Activated CD8-positive, alpha-beta memory T cell treated with anti-CD3 and anti-CD28 coated beads, Interleukin-2, amount 50 U/mL, for 24 hours (primary cell): ENCODE measurements at regions not wholly inside any gene's neighbourhood (a gene's known extent, or its start where the extent isn't known, plus 50 kb on each side); places are given as distances from the start of the nearest gene placed in this dataset.
"Not testable (repeated sequence)": the region's sequence is repeated elsewhere in the genome, so short reads cannot be mapped to it uniquely, and the experiment has no call there.

Experiments used
- DNase-seq: peaks from one replicate; pipeline ENCODE4 v3.0.0-alpha.2; 2020; ENCODE audit errors: extremely low read depth

DNA sequence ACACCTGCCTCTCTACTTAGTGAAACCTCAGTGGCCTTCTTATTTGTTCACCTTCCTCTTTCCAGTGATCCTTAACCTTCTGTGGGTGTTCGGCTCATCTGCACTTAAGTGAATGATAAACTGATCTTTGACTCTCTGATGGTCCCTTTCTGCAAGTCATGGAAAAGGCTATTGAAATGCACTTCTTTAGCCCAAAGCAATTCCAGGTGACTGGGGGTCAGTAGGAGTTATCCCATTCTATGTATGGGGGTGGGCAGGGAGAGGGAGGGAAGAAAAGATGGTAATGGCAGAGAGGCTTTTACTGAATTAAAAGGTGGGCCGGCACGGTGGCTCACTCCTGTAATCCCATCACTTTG lies 170.8 kb downstream of the RGS9 start:
- no peak for DNase-seq

DNA sequence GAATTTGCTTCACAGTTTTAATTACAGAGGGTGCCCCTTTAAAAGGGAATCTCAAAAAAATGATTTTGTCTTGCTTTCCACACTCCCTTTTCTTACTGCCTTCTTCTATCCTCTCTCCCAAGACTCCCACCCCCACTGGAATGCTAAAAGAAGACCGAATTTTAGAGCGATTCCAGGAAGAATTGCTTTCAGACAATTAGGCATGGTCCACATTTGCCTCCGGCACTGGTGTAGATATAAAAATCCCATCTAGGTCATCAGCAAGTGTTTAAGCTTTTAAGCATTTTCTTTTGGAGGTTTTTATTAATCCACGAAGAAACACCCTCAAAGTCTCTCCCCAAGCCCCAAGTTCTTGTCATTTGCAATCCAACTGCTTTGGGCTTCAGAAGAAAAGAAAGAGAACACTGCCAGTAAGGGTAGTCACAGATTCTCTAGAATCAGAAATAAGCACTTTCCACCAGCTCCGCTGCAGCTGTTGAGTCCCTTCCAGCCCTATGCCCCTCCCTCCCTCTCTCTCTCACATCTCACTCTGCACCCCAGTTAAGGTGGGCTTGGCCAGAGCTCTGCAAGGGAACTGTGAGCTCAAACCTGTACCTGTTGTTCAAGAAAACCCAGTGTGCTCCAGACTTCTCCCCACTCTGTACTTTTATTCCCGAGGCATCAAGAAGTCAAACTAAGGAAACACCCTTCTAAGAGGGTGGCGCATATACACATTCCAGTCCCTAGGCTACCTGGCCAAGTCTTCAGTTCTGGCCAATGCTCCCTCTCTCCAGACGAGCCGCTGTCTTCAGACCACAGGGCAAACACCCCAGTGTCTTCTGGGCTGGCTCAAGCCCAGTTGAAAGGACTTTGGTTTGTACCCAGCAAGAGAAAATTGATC lies 170.2 kb downstream of the RGS9 start:
- DNase-seq: no peak

DNA sequence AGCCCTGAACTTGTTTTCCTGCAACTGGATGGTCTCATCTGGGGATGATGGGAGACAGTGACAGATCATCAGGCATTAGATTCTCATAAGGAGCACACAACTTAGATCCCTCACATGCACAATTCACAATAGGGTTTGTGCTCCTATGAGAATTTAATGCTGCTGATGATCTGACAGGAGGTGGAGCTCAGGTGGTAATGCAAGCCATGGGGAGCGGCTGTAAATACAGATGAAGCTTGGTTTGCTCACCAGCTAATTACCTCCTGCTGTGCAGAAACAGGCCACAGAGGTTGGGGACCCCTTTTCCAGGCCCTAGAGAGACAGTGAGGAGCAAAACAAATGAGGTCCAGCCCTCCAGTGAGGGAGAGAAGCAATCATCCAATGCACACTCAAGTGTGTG lies 168.6 kb downstream of the RGS9 start:
- no peak for DNase-seq

DNA sequence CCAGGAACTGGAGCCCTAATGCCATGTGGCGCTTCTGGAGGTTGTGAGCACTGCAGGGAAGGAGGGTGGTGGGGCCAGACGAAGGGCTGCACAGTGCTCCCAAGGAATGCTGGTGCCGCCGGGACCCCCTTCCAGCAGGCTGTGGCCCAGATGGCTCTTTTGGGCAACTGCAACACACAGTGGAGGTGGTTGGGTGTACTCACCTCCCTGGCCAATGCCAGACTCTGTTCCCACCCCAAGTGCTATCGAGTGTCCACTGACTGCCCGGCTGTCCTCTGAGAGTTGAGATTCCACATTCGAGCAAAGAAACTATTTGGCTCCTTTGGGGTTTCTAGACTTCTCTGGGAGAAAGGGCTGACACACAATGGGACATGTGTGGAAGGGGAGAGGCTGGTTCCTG lies 167.9 kb downstream of the RGS9 start:
- no peak for DNase-seq

DNA sequence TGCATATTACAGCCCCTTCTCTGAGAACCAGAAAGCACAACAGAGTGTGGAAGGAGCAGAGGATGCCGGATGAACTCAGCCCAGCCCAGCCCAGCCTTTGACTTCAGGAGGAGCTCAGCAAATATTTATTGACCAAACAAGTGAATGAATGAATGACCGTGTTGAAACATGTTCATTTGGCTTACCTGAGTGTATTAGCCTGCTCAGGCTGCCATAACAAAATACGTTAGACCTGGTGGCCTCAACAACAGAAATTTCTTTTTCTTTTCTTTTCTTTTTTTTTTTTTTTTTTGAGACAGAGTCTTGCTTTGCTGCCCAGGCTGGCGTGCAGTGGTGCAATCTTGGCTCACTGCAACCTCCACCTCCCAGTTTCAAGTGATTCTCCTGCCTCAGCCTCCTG lies 164.7 kb downstream of the RGS9 start:
- DNase-seq: not testable (repeated sequence)

DNA sequence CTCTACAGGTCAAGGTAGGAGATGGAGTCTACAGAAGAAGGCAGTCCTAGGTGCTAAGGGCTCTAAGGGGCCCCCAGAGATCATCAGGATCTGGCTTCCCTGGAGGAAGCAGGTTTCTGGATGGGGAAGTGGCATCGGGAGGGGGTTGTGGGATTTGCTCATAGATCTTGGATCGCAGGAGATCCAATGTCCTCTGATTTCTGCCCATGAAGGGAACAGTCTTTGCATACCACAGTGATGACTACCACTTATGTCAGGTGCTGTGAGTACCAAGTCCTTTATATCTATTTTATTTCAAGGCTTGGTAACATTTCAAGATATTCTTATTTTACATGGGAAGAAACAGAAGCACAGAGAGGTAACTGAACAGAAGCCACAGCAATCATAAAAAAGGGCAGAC lies 164.0 kb downstream of the RGS9 start:
- DNase-seq: no peak

DNA sequence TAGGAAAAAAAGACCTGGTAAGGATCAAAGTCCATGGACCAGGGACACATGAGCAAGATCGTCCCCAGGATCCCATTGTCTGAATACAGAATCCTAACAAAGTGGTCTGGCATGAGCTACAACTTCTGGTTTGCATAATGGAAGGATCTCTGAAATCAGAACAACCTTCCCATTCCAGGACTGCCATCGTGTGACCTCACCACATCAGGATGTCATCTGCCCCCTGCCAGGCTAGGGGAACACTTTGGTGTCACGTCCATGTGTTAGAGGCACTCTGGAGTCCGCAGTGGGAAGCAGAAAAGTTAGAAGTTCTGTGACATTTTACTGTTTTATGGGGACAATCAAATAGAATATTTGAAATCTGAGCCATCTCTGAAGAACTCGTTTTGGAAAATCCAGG lies 160.7 kb downstream of the RGS9 start:
- no peak for DNase-seq

DNA sequence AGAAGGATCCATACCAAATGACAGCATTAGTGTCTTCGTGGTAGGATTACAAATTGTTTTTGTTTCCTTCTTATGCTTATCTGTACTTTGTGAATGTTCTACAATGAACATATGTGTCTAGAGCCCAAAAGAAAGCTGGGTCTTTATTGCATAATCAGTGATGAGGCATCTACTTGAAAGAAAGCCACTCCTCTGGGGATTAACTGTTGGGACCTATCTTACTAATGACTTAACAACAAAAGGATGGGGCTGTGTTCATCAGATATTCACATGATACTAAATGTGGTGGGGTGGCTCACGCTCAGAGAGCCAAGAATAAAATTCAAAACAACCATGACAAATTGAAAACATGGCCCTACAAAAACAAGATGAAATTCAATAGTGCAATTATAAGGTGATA lies 160.2 kb downstream of the RGS9 start:
- no peak for DNase-seq

DNA sequence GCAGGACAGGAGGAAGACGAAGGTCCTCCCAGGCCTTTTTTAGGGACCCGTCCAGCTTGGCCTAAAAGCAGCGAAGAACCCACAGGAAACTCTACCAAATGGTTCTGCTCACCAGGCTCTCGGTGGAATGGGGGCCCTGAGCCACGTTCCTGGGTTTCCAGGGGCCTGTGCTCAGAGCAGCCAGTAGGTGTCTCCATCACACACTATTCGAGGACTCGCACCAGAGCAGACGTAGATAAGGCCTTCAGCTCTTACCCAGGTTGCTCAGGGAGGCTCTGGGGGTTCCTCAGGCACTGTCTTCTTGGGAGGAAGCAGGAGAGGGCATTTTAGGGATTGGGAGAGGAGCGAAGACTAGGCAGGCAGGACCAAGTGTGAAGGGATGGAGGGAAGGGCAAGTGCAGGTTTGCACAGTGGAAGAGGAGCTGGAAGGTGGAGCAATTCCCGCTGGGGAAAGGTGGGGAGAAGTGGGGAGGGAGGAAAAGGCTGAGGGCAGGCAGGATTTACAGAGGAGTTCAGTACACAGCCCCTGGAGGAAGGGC lies 157.1 kb downstream of the RGS9 start:
- DNase-seq: no peak

DNA sequence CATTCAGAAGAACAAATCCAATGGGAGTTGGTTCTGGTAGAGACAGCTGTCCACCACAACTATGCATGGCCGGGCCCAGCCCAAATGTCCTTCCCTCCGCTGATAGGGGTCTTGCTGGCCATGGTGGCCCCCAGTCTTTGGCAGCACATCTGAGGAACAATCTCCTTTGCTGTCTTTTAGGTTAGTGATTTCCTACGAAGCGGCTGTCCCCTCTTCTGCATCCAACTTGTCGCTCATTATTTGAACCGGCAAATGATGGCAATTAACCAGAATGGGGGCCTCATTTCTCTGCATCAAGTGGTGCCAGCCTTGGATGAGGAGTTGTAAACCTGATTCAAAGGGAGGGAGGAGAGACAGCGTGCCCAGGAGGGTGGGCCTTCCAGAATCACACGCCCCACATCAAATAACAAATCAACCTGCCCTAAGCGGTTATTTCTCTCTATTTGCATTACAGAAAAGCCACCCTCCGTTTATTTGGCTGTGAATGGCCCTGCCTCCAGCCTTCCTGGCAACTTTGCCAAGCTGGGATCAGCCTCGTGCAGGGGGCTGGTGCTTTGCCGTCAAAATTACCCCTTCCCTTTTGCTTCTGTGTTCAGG lies 156.5 kb downstream of the RGS9 start:
- DNase-seq: no peak

DNA sequence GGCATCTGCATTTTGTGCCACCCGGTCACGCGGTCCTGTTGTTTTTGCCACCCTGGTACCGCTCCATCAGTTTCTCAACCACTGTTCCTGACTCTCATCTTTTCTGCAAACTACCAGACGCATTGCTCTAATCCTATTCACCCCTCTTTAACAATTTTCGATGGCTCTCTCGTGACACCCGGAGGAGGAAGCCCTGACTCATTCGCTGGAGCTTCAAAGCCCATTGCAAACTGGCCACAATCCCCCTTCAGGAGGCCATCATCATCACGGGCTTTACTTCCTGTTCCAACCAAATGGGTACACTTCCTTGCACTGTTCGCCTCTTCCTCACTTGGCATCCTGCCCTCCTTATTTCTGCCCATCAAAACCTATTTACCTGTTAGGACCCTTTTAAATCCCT lies 155.3 kb downstream of the RGS9 start:
- DNase-seq: no peak

DNA sequence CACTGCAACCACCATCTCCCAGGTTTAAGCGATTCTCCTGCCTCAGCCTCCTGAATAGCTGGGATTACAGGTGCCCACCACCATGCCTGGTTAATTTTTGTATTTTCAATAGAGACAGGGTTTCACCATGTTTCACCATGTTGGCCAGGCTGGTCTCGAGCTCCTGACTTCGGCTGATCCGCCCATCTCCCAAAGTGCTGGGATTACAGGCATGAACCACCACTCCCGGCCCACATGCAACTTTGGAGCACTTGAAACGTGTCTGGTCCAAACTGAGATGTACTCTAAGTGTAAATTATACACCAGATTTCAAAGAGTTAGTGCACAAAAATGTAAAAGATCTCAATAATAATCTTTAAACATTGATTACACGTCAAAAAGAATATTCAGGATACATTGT lies 154.1 kb downstream of the RGS9 start:
- DNase-seq: not testable (repeated sequence)

DNA sequence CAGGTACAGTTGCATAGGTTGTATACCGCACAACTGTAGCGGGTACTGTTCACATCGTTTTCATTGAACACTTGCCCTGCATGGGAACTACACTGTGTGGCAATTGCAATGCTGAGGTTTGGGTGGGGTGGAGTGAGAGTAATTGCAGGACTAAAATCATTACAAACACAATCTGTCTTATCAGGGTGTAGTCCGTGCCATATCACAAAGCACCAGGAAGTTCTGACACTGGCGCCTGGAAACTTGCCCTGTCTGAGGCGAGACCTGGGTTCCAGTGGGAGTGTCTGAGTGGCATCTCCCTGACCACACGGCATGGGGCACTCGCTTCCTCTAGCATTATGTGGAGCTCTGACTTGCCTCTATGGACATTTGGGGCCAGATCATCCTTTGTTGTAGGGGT lies 153.4 kb downstream of the RGS9 start:
- no peak for DNase-seq

DNA sequence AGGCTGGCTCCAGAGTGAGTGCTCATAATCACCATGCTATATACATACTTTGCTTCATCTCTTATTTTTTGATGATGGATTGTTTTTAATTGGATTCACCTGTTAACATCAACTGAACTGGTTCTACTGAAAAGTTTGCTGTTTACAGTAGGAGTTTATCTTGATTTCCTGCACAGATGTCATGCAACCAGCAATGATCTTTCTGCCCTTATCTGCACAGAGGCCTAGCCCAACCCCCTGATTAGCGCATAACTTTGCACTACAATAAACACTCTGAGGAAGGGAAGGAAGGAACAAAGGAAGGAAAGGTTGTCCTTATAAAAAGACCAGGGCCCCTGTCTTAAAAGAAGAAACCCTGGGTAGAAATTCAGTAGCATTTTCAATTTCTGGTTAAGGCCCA lies 152.9 kb downstream of the RGS9 start:
- no peak for DNase-seq

DNA sequence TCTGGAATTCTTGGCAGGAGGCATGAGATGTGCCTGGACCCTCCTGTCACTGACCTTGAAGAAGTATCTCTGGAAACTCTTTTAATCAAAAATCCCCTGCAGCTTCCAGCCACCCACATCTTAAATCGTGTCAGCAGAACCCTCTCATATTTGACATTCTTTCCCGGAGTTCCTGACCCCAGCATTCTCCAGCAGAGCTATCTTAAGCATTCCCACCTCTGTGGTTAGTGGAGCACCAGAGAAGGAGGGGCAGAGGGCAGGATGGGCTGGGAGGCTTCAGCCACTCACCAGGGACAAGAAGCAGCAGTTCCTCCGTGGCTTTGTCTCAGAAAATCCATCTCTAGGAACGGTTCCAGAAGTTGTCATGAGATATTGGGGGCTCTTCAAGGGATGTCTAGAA lies 149.9 kb downstream of the RGS9 start:
- DNase-seq: no peak

DNA sequence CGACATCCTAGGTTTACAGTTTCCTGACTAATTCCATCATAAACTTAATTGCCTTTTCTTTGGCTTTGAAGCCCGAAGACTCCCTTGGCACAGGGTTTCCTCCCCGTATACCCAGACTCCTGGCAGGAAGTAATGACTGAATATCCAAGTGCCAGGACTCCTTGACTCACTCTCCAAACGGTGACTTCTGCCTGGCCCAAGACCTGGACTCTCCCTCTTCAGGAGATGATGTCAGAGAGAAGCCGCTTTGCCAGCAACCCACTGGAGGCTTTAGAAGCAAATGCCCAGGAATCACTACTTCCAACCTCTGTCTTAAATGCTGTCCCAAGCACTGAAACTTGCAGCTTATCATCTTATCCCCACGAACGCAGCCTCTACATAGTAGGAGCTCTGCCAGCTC lies 146.5 kb downstream of the RGS9 start:
- no peak for DNase-seq

DNA sequence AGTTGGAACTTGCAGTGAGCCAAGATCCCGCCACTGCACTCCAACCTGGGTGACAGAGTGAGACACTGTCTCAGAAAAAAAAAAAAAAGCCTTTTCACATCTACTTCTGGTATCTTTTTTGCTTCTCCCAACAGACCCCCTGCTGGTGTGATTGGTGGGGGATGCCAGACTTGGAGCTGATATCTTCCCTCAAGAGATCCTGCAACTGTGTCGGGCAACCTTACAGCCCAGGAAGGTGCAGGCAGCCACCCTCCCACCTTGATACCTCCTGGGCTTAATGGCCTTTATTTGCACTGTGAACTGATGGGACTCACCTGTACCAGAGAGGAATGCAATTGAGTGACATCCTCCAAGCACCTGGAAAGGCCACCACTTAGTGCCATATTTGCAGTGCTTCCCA lies 142.3 kb downstream of the RGS9 start:
- DNase-seq: no peak

DNA sequence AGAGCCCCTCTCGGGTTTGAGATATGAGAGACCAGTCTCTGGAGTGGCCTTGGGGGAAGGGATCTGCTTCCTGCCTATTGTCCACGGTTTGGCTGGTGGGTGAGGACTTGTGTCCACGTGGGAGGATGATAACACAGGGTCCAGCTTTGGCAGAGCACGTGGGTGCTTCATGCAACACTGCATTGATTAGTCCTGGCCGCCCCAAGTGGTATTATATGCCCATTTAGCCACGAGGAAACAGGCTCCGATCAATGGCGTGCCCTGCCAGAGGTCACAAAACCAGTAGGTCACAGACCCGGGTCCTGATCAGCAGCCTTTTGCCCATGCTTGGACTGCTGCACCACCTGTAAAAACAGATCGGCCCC lies 141.6 kb downstream of the RGS9 start:
- no peak for DNase-seq

DNA sequence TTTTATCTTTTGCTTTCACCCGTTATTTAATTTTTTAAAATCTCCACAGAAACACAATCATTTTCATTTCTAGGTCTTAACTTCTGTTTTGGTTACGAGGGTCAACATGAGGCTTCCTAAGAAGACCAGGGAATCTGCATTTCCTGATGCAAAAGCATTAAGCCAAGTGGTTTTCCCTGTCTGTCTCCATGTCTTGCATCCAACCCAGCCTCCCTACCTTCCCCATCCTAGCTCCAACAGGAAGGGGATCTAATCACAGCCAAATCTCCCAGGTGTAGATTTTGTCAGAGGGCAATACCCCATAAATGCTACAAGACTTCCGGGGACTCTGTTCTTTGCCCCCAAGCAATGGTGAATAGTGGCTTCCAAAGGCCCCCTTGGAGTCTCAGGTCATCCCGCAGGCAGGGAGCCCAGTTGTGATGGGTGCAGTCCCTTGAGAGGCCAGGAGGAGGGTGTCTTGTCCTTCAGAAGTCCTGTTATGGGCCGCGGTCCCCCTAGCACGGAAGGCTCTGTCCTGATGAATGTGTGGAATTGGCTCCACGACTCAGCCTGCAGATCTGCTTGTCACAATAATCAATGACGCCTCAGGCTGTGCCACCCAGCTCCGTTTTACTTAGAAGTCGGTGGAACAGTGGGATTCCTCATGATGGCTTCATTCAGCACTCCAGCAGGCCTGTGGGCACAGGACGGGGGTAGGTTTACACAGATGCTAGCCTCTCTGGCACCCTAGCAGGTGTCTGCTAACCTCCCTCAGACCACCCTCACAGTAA lies 141.1 kb downstream of the RGS9 start:
- no peak for DNase-seq

DNA sequence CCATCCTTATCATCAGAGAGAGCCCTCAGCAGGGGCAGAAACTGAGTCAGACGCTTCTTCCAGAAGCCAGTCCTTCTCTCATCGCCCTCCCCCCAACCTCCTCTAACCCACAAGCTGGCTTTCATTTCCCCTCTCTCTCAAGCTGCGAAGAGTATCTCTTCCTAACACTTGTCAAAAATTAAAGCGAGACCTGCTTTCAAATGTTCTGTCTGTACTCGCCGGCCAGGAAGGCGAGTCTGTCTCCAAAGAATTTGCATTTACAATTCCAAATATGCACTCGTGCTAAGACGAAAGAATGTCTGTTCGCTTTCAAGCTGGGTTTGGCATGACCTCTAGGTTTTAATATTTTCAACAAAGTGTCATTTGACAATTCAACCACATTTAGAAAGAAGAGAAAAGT lies 140.4 kb downstream of the RGS9 start:
- no peak for DNase-seq
